ENCODE measurements at regions not wholly inside any gene's neighbourhood (a gene's known extent, or its start where the extent isn't known, plus 50 kb on each side); places are given as distances from the start of the nearest gene placed in this dataset.

GRCh38 chr10:42482411-42482810 is 156.0 kb downstream of the ZNF33B start:
- Histone ChIP-seq H3K4me1 (no peaks in the 10 kb centered on the region), H3K36me3 (no peaks in the 10 kb centered on the region), H3K27me3 (no peaks in the 10 kb centered on the region), H3K27ac (no peak overlapping the region), H3K9me3 (no peaks in the 10 kb centered on the region), H3K4me3 (replicated peaks in 1 of 3) (no peak overlapping the region)
- no peak for DNase-seq
- TF ChIP-seq CTCF (IDR thresholded peaks at IDR 0.05) = no peak
- no peak for TF ChIP-seq POLR2A (IDR thresholded peaks at IDR 0.05)
- 77 to 85% methylated on average over 1 of the region's 1 CpG for whole genome bisulfite sequencing, 2 donors
- intact Hi-C loops (cut with DNase I) = no loop called here

- Histone ChIP-seq H3K36me3 (no peaks in the 10 kb centered on the region), H3K4me3 (replicated peaks in 1 of 3) (no peak overlapping the region), H3K27me3 (no peaks in the 10 kb centered on the region), H3K4me1 (no peaks in the 10 kb centered on the region), H3K27ac (no peak overlapping the region), H3K9me3 (no peaks in the 10 kb centered on the region)
- TF ChIP-seq POLR2A (IDR thresholded peaks at IDR 0.05) (no peak), CTCF (IDR thresholded peaks at IDR 0.05) (no peak)
- intact Hi-C loops (cut with DNase I) = no loop called here
- DNase-seq = no peak
- 96% methylated on average over 1 of the region's 1 CpG for WGBS, 2 donors
Observed at GRCh38 chr10:42479057-42479456, 159.3 kb downstream of the ZNF33B start.

- intact Hi-C loops (cut with DNase I) = no loop called here
- no peak overlapping the region for H3K27ac ChIP-seq
- H3K9me3 ChIP-seq = no peaks in the 10 kb centered on the region
- H3K27me3 ChIP-seq = no peaks in the 10 kb centered on the region
- H3K36me3 ChIP-seq = no peaks in the 10 kb centered on the region
- H3K4me1 ChIP-seq = no peaks in the 10 kb centered on the region
- WGBS, 2 donors = 87% methylated on average over 19 of the region's 19 CpGs
- H3K4me3 ChIP-seq (replicated peaks in 1 of 3) = no peak overlapping the region
- TF ChIP-seq POLR2A (IDR thresholded peaks at IDR 0.05) = no peak
- no peak for TF ChIP-seq CTCF (IDR thresholded peaks at IDR 0.05)
- no peak for DNase-seq
Observed at GRCh38 chr10:42477170-42477569, 161.2 kb downstream of the ZNF33B start.

- DNase-seq = no peak
- WGBS, 2 donors = 7 to 16% methylated on average over 12 of the region's 20 CpGs
- TF ChIP-seq CTCF (IDR thresholded peaks at IDR 0.05) (no peak), POLR2A (IDR thresholded peaks at IDR 0.05) (no peak)
- intact Hi-C loops (cut with DNase I) = no loop called here
- no peak overlapping the region for H3K27ac ChIP-seq
- H3K27me3 ChIP-seq = no peaks in the 10 kb centered on the region
- H3K4me1 ChIP-seq = no peaks in the 10 kb centered on the region
- H3K4me3 ChIP-seq (replicated peaks in 1 of 3) = no peak overlapping the region
- H3K36me3 ChIP-seq = no peaks in the 10 kb centered on the region
- no peaks in the 10 kb centered on the region for H3K9me3 ChIP-seq
Observed at GRCh38 chr10:42476101-42476500, 162.3 kb downstream of the ZNF33B start.

GRCh38 chr10:42475168-42476098 is 162.9 kb downstream of the ZNF33B start:
- H3K4me1 ChIP-seq = no peaks in the 10 kb centered on the region
- TF ChIP-seq CTCF (IDR thresholded peaks at IDR 0.05) (no peak), POLR2A (IDR thresholded peaks at IDR 0.05) (no peak)
- H3K9me3 ChIP-seq = no peaks in the 10 kb centered on the region
- DNase-seq = no peak
- WGBS, 2 donors = 36 to 42% methylated on average over 32 to 46 of the region's 52 CpGs
- H3K27ac ChIP-seq = no peak overlapping the region
- H3K27me3 ChIP-seq = no peaks in the 10 kb centered on the region
- no peaks in the 10 kb centered on the region for H3K36me3 ChIP-seq
- no peak overlapping the region for H3K4me3 ChIP-seq (replicated peaks in 1 of 3)
- intact Hi-C loops (cut with DNase I) = no loop called here
